Ureter (tissue), 1 donor: ENCODE measurements at regions not wholly inside any gene's neighbourhood (a gene's known extent, or its start where the extent isn't known, plus 50 kb on each side); places are given as distances from the start of the nearest gene placed in this dataset.

Experiments used
- DNase-seq: peaks from one replicate; pipeline ENCODE4 v3.0.0-alpha.2; 2020; ENCODE audit warnings: low spot score
- donor health status: DM: yes; HTN: yes; CAD: no.

- DNase-seq = no peak
Observed at GRCh38 chr17:36864827-36865430, 72.3 kb upstream of the LHX1 start.

GRCh38 chr17:36867716-36868341 lies 69.4 kb upstream of the LHX1 start:
- DNase-seq = no peak

- DNase-seq = no peak
Observed at GRCh38 chr17:36868777-36869176, 68.5 kb upstream of the LHX1 start.

GRCh38 chr17:36869441-36869840 lies 67.8 kb upstream of the LHX1 start:
- no peak for DNase-seq

- DNase-seq = no peak
Observed at GRCh38 chr17:36869856-36870719, 67.2 kb upstream of the LHX1 start.

- no peak for DNase-seq
Observed at GRCh38 chr17:36870720-36870999, 66.6 kb upstream of the LHX1 start.

GRCh38 chr17:36875698-36876293 lies 61.5 kb upstream of the LHX1 start:
- DNase-seq = no peak

GRCh38 chr17:36876966-36877365 lies 60.3 kb upstream of the LHX1 start:
- no peak for DNase-seq

- DNase-seq = no peak
Observed at GRCh38 chr17:36877771-36878170, 59.5 kb upstream of the LHX1 start.

- no peak for DNase-seq
Observed at GRCh38 chr17:36878216-36878615, 59.1 kb upstream of the LHX1 start.

GRCh38 chr17:36879027-36879426 lies 58.2 kb upstream of the LHX1 start:
- no peak for DNase-seq

GRCh38 chr17:36879624-36880131 lies 57.6 kb upstream of the LHX1 start:
- DNase-seq = no peak

- DNase-seq = no peak
Observed at GRCh38 chr17:36880268-36880905, 56.9 kb upstream of the LHX1 start.

GRCh38 chr17:36881323-36881722 lies 56.0 kb upstream of the LHX1 start:
- no peak for DNase-seq

GRCh38 chr17:36884495-36885152 lies 52.7 kb upstream of the LHX1 start:
- no peak for DNase-seq

- no peak for DNase-seq
Observed at GRCh38 chr17:36885153-36885735, 52.0 kb upstream of the LHX1 start.

GRCh38 chr17:36885771-36886377 lies 51.4 kb upstream of the LHX1 start:
- DNase-seq = no peak
